Neural cell (in vitro differentiated cells): ENCODE measurements at regions not wholly inside any gene's neighbourhood (a gene's known extent, or its start where the extent isn't known, plus 50 kb on each side); places are given as distances from the start of the nearest gene placed in this dataset.

Experiments used
- H2AFZ ChIP-seq: fragments of 200-600, 300-800 bp; sonication (generic), shearing (Covaris generic); 2 replicates; pipeline ENCODE4 v1.6.0; 2014; ENCODE audit warnings: low read depth, mild to moderate bottlenecking, antibody characterized with exemption, low read length, moderate library complexity
- H3F3A ChIP-seq: fragments of 200-600 bp; shearing (Covaris generic); 2 replicates; pipeline ENCODE4 v1.6.1; 2016; ENCODE audit warnings: mild to moderate bottlenecking, moderate library complexity, mixed read lengths, antibody characterized with exemption, low read length; ENCODE audit not compliant: insufficient read depth, poor library complexity, severe bottlenecking
- H3K27ac ChIP-seq: fragments of 200-600, 300-800 bp; sonication (generic), shearing (Covaris generic); 2 replicates; pipeline ENCODE4 v1.5.1; 2014; ENCODE audit warnings: mild to moderate bottlenecking, low read length, moderate library complexity
- H3K27me3 ChIP-seq: fragments of 300-800, 200-600 bp; sonication (generic), shearing (Covaris generic); 2 replicates; pipeline ENCODE4 v1.6.0; 2014; ENCODE audit warnings: mild to moderate bottlenecking, low read depth, low read length, moderate library complexity; ENCODE audit not compliant: insufficient read depth
- H3K36me3 ChIP-seq: fragments of 300-800, 200-600 bp; sonication (generic), shearing (Covaris generic); 2 replicates; pipeline ENCODE4 v1.5.1; 2014; ENCODE audit warnings: mild to moderate bottlenecking, antibody characterized with exemption, low read length, moderate library complexity; ENCODE audit not compliant: insufficient read depth
- H3K4me2 ChIP-seq: fragments of 300-800, 200-600 bp; sonication (generic), shearing (Covaris generic); 2 replicates; pipeline ENCODE4 v1.6.0; 2014; ENCODE audit warnings: mild to moderate bottlenecking, low read length
- H3K4me3 ChIP-seq: fragments of 300-800, 200-600 bp; sonication (generic), shearing (Covaris generic); 2 replicates; pipeline ENCODE4 v1.5.1; 2014; ENCODE audit warnings: mild to moderate bottlenecking, low read length, moderate library complexity
- H3K79me2 ChIP-seq: fragments of 200-600 bp; shearing (Covaris generic); replicated peaks from 2 replicates; pipeline ENCODE4 v1.6.0; 2014; ENCODE audit warnings: mild to moderate bottlenecking, low read length, moderate library complexity; ENCODE audit not compliant: insufficient read depth
- H3K9ac ChIP-seq: fragments of 300-800, 200-600 bp; sonication (generic), shearing (Covaris generic); 2 replicates; pipeline ENCODE4 v1.6.1; 2016; ENCODE audit warnings: mild to moderate bottlenecking, low read length, mixed read lengths
- H3K9me2 ChIP-seq: fragments of 200-600 bp; shearing (Covaris generic); 2 replicates; pipeline ENCODE4 v1.6.1; 2016; ENCODE audit warnings: mild to moderate bottlenecking, low read length, mixed read lengths; ENCODE audit not compliant: insufficient read depth
- H3K9me3 ChIP-seq: fragments of 200-600, 300-800 bp; sonication (generic), shearing (Covaris generic); 2 replicates; pipeline ENCODE4 v1.6.1; 2016; ENCODE audit warnings: mild to moderate bottlenecking, mixed run types, low read length, moderate library complexity, mixed read lengths
- H4K20me1 ChIP-seq: fragments of 200-600 bp; shearing (Covaris generic); 2 replicates; pipeline ENCODE4 v1.6.1; 2016; ENCODE audit warnings: mild to moderate bottlenecking, mixed run types; ENCODE audit not compliant: insufficient read depth
- CTCF ChIP-seq: fragments of 450-650 bp; IDR thresholded peaks from 2 replicates; pipeline ENCODE4 v1.5.1; 2014; ENCODE audit warnings: antibody characterized with exemption, mild to moderate bottlenecking, moderate library complexity; ENCODE audit not compliant: poor library complexity, severe bottlenecking
- EP300 ChIP-seq: fragments of 450-650 bp; conservative IDR thresholded peaks from 2 replicates; pipeline ENCODE4 v1.6.1; 2014; ENCODE audit warnings: antibody characterized with exemption, mild to moderate bottlenecking, moderate library complexity; ENCODE audit not compliant: poor library complexity, severe bottlenecking
- EZH2 ChIP-seq: fragments of 200-600, 300-800 bp; shearing (Covaris generic), sonication (generic); IDR thresholded peaks from 2 replicates; pipeline ENCODE4 v1.6.1; 2014; ENCODE audit warnings: antibody characterized with exemption, low read length, borderline replicate concordance, mild to moderate bottlenecking; ENCODE audit not compliant: insufficient read depth, poor library complexity, severe bottlenecking
- MXI1 ChIP-seq: fragments of 450-650 bp; conservative IDR thresholded peaks from 2 replicates; pipeline ENCODE4 v1.6.1; 2014; ENCODE audit warnings: antibody characterized with exemption, mild to moderate bottlenecking; ENCODE audit not compliant: poor library complexity, severe bottlenecking
- POLR2AphosphoS5 ChIP-seq: IDR thresholded peaks from 2 replicates; pipeline ENCODE4 v1.6.1; 2012
- RAD21 ChIP-seq: fragments of 450-650 bp; conservative IDR thresholded peaks from 2 replicates; pipeline ENCODE4 v1.6.1; 2014; ENCODE audit warnings: antibody characterized with exemption, mild to moderate bottlenecking, moderate library complexity
- REST ChIP-seq: IDR thresholded peaks from 2 replicates; pipeline ENCODE4 v1.6.1; 2012; ENCODE audit warnings: borderline replicate concordance
- SMC3 ChIP-seq: fragments of 450-650 bp; conservative IDR thresholded peaks from 2 replicates; pipeline ENCODE4 v1.6.1; 2014; ENCODE audit warnings: antibody characterized with exemption, mild to moderate bottlenecking, moderate library complexity; ENCODE audit not compliant: poor library complexity
- TAF1 ChIP-seq: IDR thresholded peaks from 2 replicates; pipeline ENCODE4 v1.6.1; 2012; ENCODE audit warnings: low read depth

- no peak overlapping the region for H3K9ac ChIP-seq
- no peaks in the 10 kb centered on the region for H3F3A ChIP-seq
Observed at GRCh38 chr12:124694846-124695497, 127.6 kb upstream of the NCOR2 start.

GRCh38 chr12:124694250-124694649, 126.8 kb upstream of the NCOR2 start:
- Histone ChIP-seq H3K79me2 (no peaks in the 10 kb centered on the region), H3K9ac (no peak overlapping the region), H3K9me2 (no peaks in the 10 kb centered on the region), H3K4me2 (no peak overlapping the region), H3F3A (no peaks in the 10 kb centered on the region), H2AFZ (no peak overlapping the region), H3K4me3 (no peak overlapping the region), H3K27me3 (no peaks in the 10 kb centered on the region), H3K27ac (no peak overlapping the region), H3K36me3 (no peaks in the 10 kb centered on the region), H3K9me3 (peaks cover 4% of the 10 kb centered on the region), H4K20me1 (no peaks in the 10 kb centered on the region)
- TF ChIP-seq REST, result no peak
- TF ChIP-seq CTCF, result no peak
- TF ChIP-seq EP300, result no peak
- no peak for TF ChIP-seq TAF1
- TF ChIP-seq EZH2, result no peak

More at GRCh38 chr12:124694846-124695497, 127.6 kb upstream of the NCOR2 start:
- Histone ChIP-seq H3K9me3 (peaks cover 4% of the 10 kb centered on the region), H3K79me2 (no peaks in the 10 kb centered on the region), H3K27me3 (no peaks in the 10 kb centered on the region), H4K20me1 (no peaks in the 10 kb centered on the region), H3K4me3 (no peak overlapping the region), H3K27ac (no peak overlapping the region), H3K36me3 (no peaks in the 10 kb centered on the region), H3K4me2 (no peak overlapping the region), H2AFZ (no peak overlapping the region), H3K9me2 (no peaks in the 10 kb centered on the region)
- TF ChIP-seq CTCF (no peak), EZH2 (no peak), REST (no peak), MXI1 (no peak), TAF1 (no peak), EP300 (no peak), RAD21 (no peak), SMC3 (no peak), POLR2AphosphoS5 (no peak)
